ENCODE measurements at regions not wholly inside any gene's neighbourhood (a gene's known extent, or its start where the extent isn't known, plus 50 kb on each side); places are given as distances from the start of the nearest gene placed in this dataset.

DNA sequence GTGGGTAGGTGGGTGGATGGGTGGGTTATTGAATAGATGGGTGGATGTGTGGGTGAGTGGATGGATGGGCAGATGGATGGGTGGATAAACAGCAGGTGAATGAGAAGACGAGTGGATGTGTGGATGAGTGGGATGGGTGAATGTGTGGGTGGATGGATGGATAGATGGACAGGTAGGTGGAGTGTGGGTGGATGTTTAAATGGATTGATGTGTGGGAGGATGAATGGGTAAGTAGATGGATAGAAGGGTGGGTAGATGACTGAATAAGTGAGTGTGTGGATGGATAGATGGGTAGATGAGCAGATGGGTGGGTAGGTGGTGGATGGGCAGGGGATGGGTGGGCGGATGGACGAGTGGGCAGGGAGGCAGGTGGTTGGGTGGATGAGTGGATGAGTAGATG is 397.6 kb upstream of the IRX4 start:
- TF ChIP-seq, protein P1, sequence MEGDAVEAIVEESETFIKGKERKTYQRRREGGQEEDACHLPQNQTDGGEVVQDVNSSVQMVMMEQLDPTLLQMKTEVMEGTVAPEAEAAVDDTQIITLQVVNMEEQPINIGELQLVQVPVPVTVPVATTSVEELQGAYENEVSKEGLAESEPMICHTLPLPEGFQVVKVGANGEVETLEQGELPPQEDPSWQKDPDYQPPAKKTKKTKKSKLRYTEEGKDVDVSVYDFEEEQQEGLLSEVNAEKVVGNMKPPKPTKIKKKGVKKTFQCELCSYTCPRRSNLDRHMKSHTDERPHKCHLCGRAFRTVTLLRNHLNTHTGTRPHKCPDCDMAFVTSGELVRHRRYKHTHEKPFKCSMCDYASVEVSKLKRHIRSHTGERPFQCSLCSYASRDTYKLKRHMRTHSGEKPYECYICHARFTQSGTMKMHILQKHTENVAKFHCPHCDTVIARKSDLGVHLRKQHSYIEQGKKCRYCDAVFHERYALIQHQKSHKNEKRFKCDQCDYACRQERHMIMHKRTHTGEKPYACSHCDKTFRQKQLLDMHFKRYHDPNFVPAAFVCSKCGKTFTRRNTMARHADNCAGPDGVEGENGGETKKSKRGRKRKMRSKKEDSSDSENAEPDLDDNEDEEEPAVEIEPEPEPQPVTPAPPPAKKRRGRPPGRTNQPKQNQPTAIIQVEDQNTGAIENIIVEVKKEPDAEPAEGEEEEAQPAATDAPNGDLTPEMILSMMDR (IDR thresholded peaks at IDR 0.05; ENCODE audit: borderline replicate concordance, extremely low read depth, low read length, poor library complexity, severe bottlenecking): no peak
- no peak for TF ChIP-seq EZH2 (IDR thresholded peaks at IDR 0.05; ENCODE audit: borderline replicate concordance, low read depth, low read length, severe bottlenecking)

Measured in DND-41 (cell line).